DOHH2 (cell line): ENCODE measurements at regions not wholly inside any gene's neighbourhood (a gene's known extent, or its start where the extent isn't known, plus 50 kb on each side); places are given as distances from the start of the nearest gene placed in this dataset.

Experiments
- H3F3A ChIP-seq: fragments of 200-600 bp; sonication (generic), shearing (Covaris generic); 2 replicates; pipeline ENCODE4 v1.6.0; 2016; ENCODE audit warnings: antibody characterized with exemption, mild to moderate bottlenecking; ENCODE audit not compliant: control insufficient read depth, insufficient read depth
- H3K27ac ChIP-seq: fragments of 200-600 bp; sonication (generic); 2 replicates; pipeline ENCODE4 v1.5.1; 2014; ENCODE audit warnings: low read depth, mild to moderate bottlenecking, low read length, moderate library complexity
- H3K27me3 ChIP-seq: fragments of 200-600 bp; sonication (generic); 2 replicates; pipeline ENCODE4 v1.6.1; 2014; ENCODE audit warnings: mild to moderate bottlenecking, low read length, mixed read lengths; ENCODE audit not compliant: control insufficient read depth
- H3K36me3 ChIP-seq: fragments of 200-600 bp; sonication (generic); 2 replicates; pipeline ENCODE4 v1.6.1; 2014; ENCODE audit warnings: mild to moderate bottlenecking, low read length, moderate library complexity, mixed read lengths; ENCODE audit not compliant: control insufficient read depth
- H3K4me1 ChIP-seq: fragments of 200-600 bp; sonication (generic); 2 replicates; pipeline ENCODE4 v1.6.1; 2014; ENCODE audit warnings: mild to moderate bottlenecking, low read length, mixed read lengths; ENCODE audit not compliant: control insufficient read depth
- H3K4me2 ChIP-seq: fragments of 200-600 bp; sonication (generic); 2 replicates; pipeline ENCODE4 v1.6.0; 2014; ENCODE audit warnings: mild to moderate bottlenecking, low read length, moderate library complexity
- H3K4me3 ChIP-seq: fragments of 200-600 bp; sonication (generic); 2 replicates; pipeline ENCODE4 v1.5.1; 2014; ENCODE audit warnings: mild to moderate bottlenecking, low read length, mixed read lengths
- H3K79me2 ChIP-seq: fragments of 200-600 bp; sonication (generic); 2 replicates; pipeline ENCODE4 v1.6.1; 2014; ENCODE audit warnings: mild to moderate bottlenecking, low read length, mixed read lengths; ENCODE audit not compliant: control insufficient read depth
- H3K9me2 ChIP-seq: fragments of 200-600 bp; sonication (generic); replicated peaks from 2 replicates; pipeline ENCODE4 v1.6.1; 2014; ENCODE audit warnings: mild to moderate bottlenecking, low read length, mixed read lengths; ENCODE audit not compliant: control insufficient read depth
- H3K9me3 ChIP-seq: fragments of 200-600 bp; sonication (generic); 2 replicates; pipeline ENCODE4 v1.6.1; 2014; ENCODE audit warnings: antibody characterized with exemption, low read length, mixed read lengths; ENCODE audit not compliant: control insufficient read depth, insufficient read depth
- H4K20me1 ChIP-seq: fragments of 200-600 bp; sonication (generic); 2 replicates; pipeline ENCODE4 v1.6.0; 2014; ENCODE audit warnings: low read depth, mild to moderate bottlenecking, antibody characterized with exemption, low read length, moderate library complexity; ENCODE audit not compliant: control insufficient read depth, insufficient read depth
- CTCF ChIP-seq: fragments of 200-600 bp; sonication (generic); IDR thresholded peaks from one replicate; pipeline ENCODE4 v1.5.1; 2014; ENCODE audit warnings: antibody characterized with exemption, mild to moderate bottlenecking, low read depth, low read length; ENCODE audit not compliant: poor library complexity, severe bottlenecking
- EZH2phosphoT487 ChIP-seq: fragments of 200-600 bp; sonication (generic); IDR thresholded peaks from 2 replicates; pipeline ENCODE4 v1.6.1; 2017; ENCODE audit warnings: borderline replicate concordance, mild to moderate bottlenecking, antibody characterized with exemption, low read length, moderate library complexity, mixed read lengths

- no peak for TF ChIP-seq EZH2phosphoT487
- TF ChIP-seq CTCF, result no peak
- H3K79me2 ChIP-seq, result no peaks in the 10 kb centered on the region
- no peak overlapping the region for H3K4me3 ChIP-seq
- H4K20me1 ChIP-seq, result no peaks in the 10 kb centered on the region
- no peaks in the 10 kb centered on the region for H3F3A ChIP-seq
- H3K4me1 ChIP-seq, result no peaks in the 10 kb centered on the region
- no peaks in the 10 kb centered on the region for H3K27me3 ChIP-seq
- no peaks in the 10 kb centered on the region for H3K9me3 ChIP-seq
- H3K9me2 ChIP-seq, result no peaks in the 10 kb centered on the region
- H3K27ac ChIP-seq, result no peak overlapping the region
- H3K4me2 ChIP-seq, result no peak overlapping the region
- H3K36me3 ChIP-seq, result no peaks in the 10 kb centered on the region
These were observed 242.9 kb downstream of the HGF start for GRCh38 chr7:81526971-81527370.

- Histone ChIP-seq H3K9me3 (no peaks in the 10 kb centered on the region), H3K79me2 (no peaks in the 10 kb centered on the region), H3K27me3 (no peaks in the 10 kb centered on the region), H4K20me1 (no peaks in the 10 kb centered on the region), H3F3A (no peaks in the 10 kb centered on the region), H3K9me2 (no peaks in the 10 kb centered on the region), H3K36me3 (no peaks in the 10 kb centered on the region), H3K4me1 (no peaks in the 10 kb centered on the region), H3K4me2 (no peak overlapping the region), H3K27ac (no peak overlapping the region), H3K4me3 (no peak overlapping the region)
- TF ChIP-seq CTCF (no peak), EZH2phosphoT487 (no peak)
These were observed 244.0 kb downstream of the HGF start for GRCh38 chr7:81525841-81526240.

- Histone ChIP-seq H3K27ac (no peak overlapping the region), H3K27me3 (no peaks in the 10 kb centered on the region), H3K4me1 (no peaks in the 10 kb centered on the region), H3K4me3 (no peak overlapping the region), H3K9me3 (no peaks in the 10 kb centered on the region), H3K36me3 (no peaks in the 10 kb centered on the region), H3F3A (no peaks in the 10 kb centered on the region), H3K79me2 (no peaks in the 10 kb centered on the region), H3K4me2 (no peak overlapping the region), H4K20me1 (no peaks in the 10 kb centered on the region), H3K9me2 (no peaks in the 10 kb centered on the region)
- TF ChIP-seq EZH2phosphoT487 (no peak), CTCF (no peak)
These were observed 250.0 kb downstream of the HGF start for GRCh38 chr7:81519886-81520285.

- Histone ChIP-seq H3K27me3 (no peaks in the 10 kb centered on the region), H4K20me1 (no peaks in the 10 kb centered on the region), H3K4me2 (no peak overlapping the region), H3K4me1 (no peaks in the 10 kb centered on the region), H3K9me3 (no peaks in the 10 kb centered on the region), H3K27ac (no peak overlapping the region), H3F3A (no peaks in the 10 kb centered on the region), H3K9me2 (no peaks in the 10 kb centered on the region), H3K36me3 (no peaks in the 10 kb centered on the region), H3K79me2 (no peaks in the 10 kb centered on the region), H3K4me3 (no peak overlapping the region)
- TF ChIP-seq CTCF, result no peak
- no peak for TF ChIP-seq EZH2phosphoT487
These were observed 252.9 kb downstream of the HGF start for GRCh38 chr7:81516898-81517297.
